Suprapubic skin (tissue), 4 donors: ENCODE measurements at regions not wholly inside any gene's neighbourhood (a gene's known extent, or its start where the extent isn't known, plus 50 kb on each side); places are given as distances from the start of the nearest gene placed in this dataset.

Source experiments
- DNase-seq, 2 donors: peaks; one replicate each; pipeline ENCODE4 v3.0.0-alpha.2; 2019; ENCODE audit warnings: low spot score in 2 of 2
- H3K27ac ChIP-seq: fragments of 200-600 bp; sonication (generic); one replicate; pipeline ENCODE4 v1.5.1; 2019
- H3K27me3 ChIP-seq: fragments of 200-600 bp; sonication (generic); one replicate; pipeline ENCODE4 v1.5.1; 2019
- H3K36me3 ChIP-seq: fragments of 200-600 bp; sonication (generic); one replicate; pipeline ENCODE4 v1.5.1; 2019
- H3K4me1 ChIP-seq: fragments of 200-600 bp; sonication (generic); one replicate; pipeline ENCODE4 v1.5.1; 2019
- H3K4me3 ChIP-seq: fragments of 200-600 bp; sonication (generic); one replicate; pipeline ENCODE4 v1.5.1; 2019; ENCODE audit warnings: mild to moderate bottlenecking
- H3K9me3 ChIP-seq: fragments of 200-600 bp; sonication (generic); one replicate; pipeline ENCODE4 v1.5.1; 2019
- CTCF ChIP-seq, 2 donors: fragments of 200-600 bp in 1 of 2; fragments of 450-650 bp in 1 of 2; sonication (generic) in 1 of 2; IDR thresholded peaks; one replicate each; pipeline ENCODE4 v1.5.1; 2016 to 2019; ENCODE audit warnings: antibody characterized with exemption in 2 of 2, mild to moderate bottlenecking in 1 of 2, moderate library complexity in 1 of 2
- EP300 ChIP-seq: sonication (generic); formaldehyde crosslinking; IDR thresholded peaks from one replicate; pipeline ENCODE4 v1.6.1; 2017; ENCODE audit warnings: antibody characterized with exemption
- POLR2A ChIP-seq, 2 donors: fragments of 450-650 bp; IDR thresholded peaks; one replicate each; pipeline ENCODE4 v1.6.1; 2017; ENCODE audit warnings: antibody characterized with exemption in 2 of 2, mild to moderate bottlenecking in 2 of 2, moderate library complexity in 2 of 2
- POLR2AphosphoS5 ChIP-seq, 3 donors: sonication (generic); formaldehyde crosslinking; IDR thresholded peaks; one replicate each; pipeline ENCODE4 v1.6.1; 2017; ENCODE audit warnings: antibody characterized with exemption in 3 of 3
- WGBS: methylation state at CpG from one replicate; pipeline ENCODE4 v1.1.5; 2018; 5-methylcytosine and 5-hydroxymethylcytosine counted together

GRCh38 chr1:101185421-101185820 is 51.4 kb upstream of the S1PR1 start:
- Histone ChIP-seq H3K36me3 (no peaks in the 10 kb centered on the region), H3K4me1 (no peaks in the 10 kb centered on the region), H3K27ac (no peak overlapping the region), H3K27me3 (no peaks in the 10 kb centered on the region), H3K9me3 (no peaks in the 10 kb centered on the region), H3K4me3 (no peak overlapping the region)
- TF ChIP-seq CTCF (IDR thresholded peaks at IDR 0.05): no peak
- TF ChIP-seq POLR2AphosphoS5 (IDR thresholded peaks at IDR 0.05): no peak
- TF ChIP-seq EP300: no peak
- no peak for TF ChIP-seq POLR2A (IDR thresholded peaks at IDR 0.05)
- WGBS: 84% methylated on average over 3 of the region's 3 CpGs
- no peak for DNase-seq

- Histone ChIP-seq H3K36me3 (no peaks in the 10 kb centered on the region), H3K4me1 (no peaks in the 10 kb centered on the region), H3K9me3 (no peaks in the 10 kb centered on the region), H3K27ac (no peak overlapping the region), H3K4me3 (no peak overlapping the region), H3K27me3 (no peaks in the 10 kb centered on the region)
- DNase-seq: no peak
- no peak for TF ChIP-seq CTCF (IDR thresholded peaks at IDR 0.05)
- no peak for TF ChIP-seq EP300
- TF ChIP-seq POLR2A (IDR thresholded peaks at IDR 0.05): no peak
- TF ChIP-seq POLR2AphosphoS5 (IDR thresholded peaks at IDR 0.05): no peak
- WGBS: 41% methylated on average over 3 of the region's 3 CpGs
Measured at GRCh38 chr1:101183388-101183699, 53.5 kb upstream of the S1PR1 start.

GRCh38 chr1:101182627-101183387 is 54.0 kb upstream of the S1PR1 start:
- no peak overlapping the region for H3K27ac ChIP-seq
- no peak overlapping the region for H3K4me3 ChIP-seq

GRCh38 chr1:101181930-101182329 is 54.9 kb upstream of the S1PR1 start:
- no peaks in the 10 kb centered on the region for H3K9me3 ChIP-seq
- no peaks in the 10 kb centered on the region for H3K4me1 ChIP-seq
- WGBS: 69% methylated on average over 5 of the region's 5 CpGs
- H3K4me3 ChIP-seq: no peak overlapping the region
- DNase-seq: no peak
- no peaks in the 10 kb centered on the region for H3K36me3 ChIP-seq
- H3K27me3 ChIP-seq: no peaks in the 10 kb centered on the region
- no peak overlapping the region for H3K27ac ChIP-seq
- TF ChIP-seq CTCF (IDR thresholded peaks at IDR 0.05) (no peak), POLR2AphosphoS5 (IDR thresholded peaks at IDR 0.05) (peak in 1 of 3 donors; percentile 30), EP300 (no peak), POLR2A (IDR thresholded peaks at IDR 0.05) (no peak)

More at GRCh38 chr1:101182627-101183387, 54.0 kb upstream of the S1PR1 start:
- H3K36me3 ChIP-seq: no peaks in the 10 kb centered on the region
- no peaks in the 10 kb centered on the region for H3K4me1 ChIP-seq
- H3K9me3 ChIP-seq: no peaks in the 10 kb centered on the region
- no peak for DNase-seq
- no peaks in the 10 kb centered on the region for H3K27me3 ChIP-seq
- TF ChIP-seq POLR2A (IDR thresholded peaks at IDR 0.05) (no peak), CTCF (IDR thresholded peaks at IDR 0.05) (no peak), EP300 (no peak), POLR2AphosphoS5 (IDR thresholded peaks at IDR 0.05) (no peak)

- Histone ChIP-seq H3K27ac (no peak overlapping the region), H3K4me3 (no peak overlapping the region), H3K36me3 (no peaks in the 10 kb centered on the region), H3K4me1 (no peaks in the 10 kb centered on the region), H3K9me3 (no peaks in the 10 kb centered on the region), H3K27me3 (no peaks in the 10 kb centered on the region)
- 61% methylated on average over 8 of the region's 8 CpGs for whole genome bisulfite sequencing
- no peak for DNase-seq
- TF ChIP-seq CTCF (IDR thresholded peaks at IDR 0.05): no peak
- no peak for TF ChIP-seq POLR2AphosphoS5 (IDR thresholded peaks at IDR 0.05)
- TF ChIP-seq EP300: no peak
- TF ChIP-seq POLR2A (IDR thresholded peaks at IDR 0.05): no peak
Measured at GRCh38 chr1:101178688-101179491, 57.9 kb upstream of the S1PR1 start.
